Ishikawa (cell line): ENCODE measurements at regions not wholly inside any gene's neighbourhood (a gene's known extent, or its start where the extent isn't known, plus 50 kb on each side); places are given as distances from the start of the nearest gene placed in this dataset.

Experiments used
- CEBPB ChIP-seq: IDR thresholded peaks from 2 replicates; pipeline ENCODE4 v1.6.1; 2012
- CREB1 ChIP-seq: IDR thresholded peaks from 2 replicates; pipeline ENCODE4 v1.6.1; 2012; ENCODE audit warnings: low read depth
- EGR1 ChIP-seq: IDR thresholded peaks from 2 replicates; pipeline ENCODE4 v1.6.1; 2012
- EP300 ChIP-seq: IDR thresholded peaks from 2 replicates; pipeline ENCODE4 v1.6.1; 2012; ENCODE audit warnings: borderline replicate concordance
- FOXM1 ChIP-seq: IDR thresholded peaks from 2 replicates; pipeline ENCODE4 v1.6.1; 2012; ENCODE audit warnings: low read depth, borderline replicate concordance
- NFIC ChIP-seq: IDR thresholded peaks from 2 replicates; pipeline ENCODE4 v1.6.1; 2012
- RAD21 ChIP-seq: IDR thresholded peaks from 2 replicates; pipeline ENCODE4 v1.6.1; 2012; ENCODE audit warnings: low read depth
- TAF1 ChIP-seq: IDR thresholded peaks from 2 replicates; pipeline ENCODE4 v1.6.1; 2012; ENCODE audit warnings: low read depth, mild to moderate bottlenecking
- TCF12 ChIP-seq: IDR thresholded peaks from 2 replicates; pipeline ENCODE4 v1.6.1; 2012; ENCODE audit warnings: low read depth
- TEAD4 ChIP-seq: IDR thresholded peaks from 2 replicates; pipeline ENCODE4 v1.6.1; 2012
- YY1 ChIP-seq: IDR thresholded peaks from 2 replicates; pipeline ENCODE4 v1.6.1; 2012; ENCODE audit warnings: low read depth
- ZBTB7A ChIP-seq: IDR thresholded peaks from 2 replicates; pipeline ENCODE4 v1.6.1; 2012; ENCODE audit warnings: low read depth
- TF ChIP-seq, protein P1 (sequence below): IDR thresholded peaks from 2 replicates; pipeline ENCODE4 v1.6.1; 2012
- TF ChIP-seq, protein P2 (sequence below): IDR thresholded peaks from 2 replicates; pipeline ENCODE4 v1.6.1; 2012; ENCODE audit warnings: low read depth, mild to moderate bottlenecking
- TF ChIP-seq, protein P3 (sequence below): IDR thresholded peaks from 2 replicates; pipeline ENCODE4 v1.6.1; 2012

DNA sequence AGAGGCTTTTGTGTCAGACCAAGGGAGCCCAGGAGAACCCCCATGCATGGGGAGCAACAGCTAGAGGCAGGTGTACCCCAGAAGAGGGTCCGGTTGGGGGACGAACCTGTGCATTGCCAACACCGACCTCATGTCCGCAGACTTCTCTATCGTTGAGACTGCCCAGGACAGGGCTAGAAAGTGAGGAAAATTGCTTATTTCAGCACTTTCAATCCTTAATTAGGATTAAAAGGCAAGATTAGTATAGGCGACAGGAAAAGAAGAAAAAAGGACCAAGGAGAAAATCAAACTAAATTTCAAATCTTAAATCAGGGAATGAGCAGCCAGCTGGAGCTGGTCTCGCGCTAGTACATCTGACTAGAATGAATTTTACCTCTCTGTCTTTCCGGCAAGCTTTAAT is 438.9 kb upstream of the SOX11 start:
- TF ChIP-seq RAD21 (no peak), EP300 (no peak), YY1 (no peak), EGR1 (no peak), NFIC (no peak), ZBTB7A (no peak), TCF12 (no peak), FOXM1 (no peak), TEAD4 (no peak)
- TF ChIP-seq, protein P1, sequence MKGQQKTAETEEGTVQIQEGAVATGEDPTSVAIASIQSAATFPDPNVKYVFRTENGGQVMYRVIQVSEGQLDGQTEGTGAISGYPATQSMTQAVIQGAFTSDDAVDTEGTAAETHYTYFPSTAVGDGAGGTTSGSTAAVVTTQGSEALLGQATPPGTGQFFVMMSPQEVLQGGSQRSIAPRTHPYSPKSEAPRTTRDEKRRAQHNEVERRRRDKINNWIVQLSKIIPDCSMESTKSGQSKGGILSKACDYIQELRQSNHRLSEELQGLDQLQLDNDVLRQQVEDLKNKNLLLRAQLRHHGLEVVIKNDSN, result no peak
- TF ChIP-seq, protein P2, sequence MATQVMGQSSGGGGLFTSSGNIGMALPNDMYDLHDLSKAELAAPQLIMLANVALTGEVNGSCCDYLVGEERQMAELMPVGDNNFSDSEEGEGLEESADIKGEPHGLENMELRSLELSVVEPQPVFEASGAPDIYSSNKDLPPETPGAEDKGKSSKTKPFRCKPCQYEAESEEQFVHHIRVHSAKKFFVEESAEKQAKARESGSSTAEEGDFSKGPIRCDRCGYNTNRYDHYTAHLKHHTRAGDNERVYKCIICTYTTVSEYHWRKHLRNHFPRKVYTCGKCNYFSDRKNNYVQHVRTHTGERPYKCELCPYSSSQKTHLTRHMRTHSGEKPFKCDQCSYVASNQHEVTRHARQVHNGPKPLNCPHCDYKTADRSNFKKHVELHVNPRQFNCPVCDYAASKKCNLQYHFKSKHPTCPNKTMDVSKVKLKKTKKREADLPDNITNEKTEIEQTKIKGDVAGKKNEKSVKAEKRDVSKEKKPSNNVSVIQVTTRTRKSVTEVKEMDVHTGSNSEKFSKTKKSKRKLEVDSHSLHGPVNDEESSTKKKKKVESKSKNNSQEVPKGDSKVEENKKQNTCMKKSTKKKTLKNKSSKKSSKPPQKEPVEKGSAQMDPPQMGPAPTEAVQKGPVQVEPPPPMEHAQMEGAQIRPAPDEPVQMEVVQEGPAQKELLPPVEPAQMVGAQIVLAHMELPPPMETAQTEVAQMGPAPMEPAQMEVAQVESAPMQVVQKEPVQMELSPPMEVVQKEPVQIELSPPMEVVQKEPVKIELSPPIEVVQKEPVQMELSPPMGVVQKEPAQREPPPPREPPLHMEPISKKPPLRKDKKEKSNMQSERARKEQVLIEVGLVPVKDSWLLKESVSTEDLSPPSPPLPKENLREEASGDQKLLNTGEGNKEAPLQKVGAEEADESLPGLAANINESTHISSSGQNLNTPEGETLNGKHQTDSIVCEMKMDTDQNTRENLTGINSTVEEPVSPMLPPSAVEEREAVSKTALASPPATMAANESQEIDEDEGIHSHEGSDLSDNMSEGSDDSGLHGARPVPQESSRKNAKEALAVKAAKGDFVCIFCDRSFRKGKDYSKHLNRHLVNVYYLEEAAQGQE, result no peak
- TF ChIP-seq, protein P3, sequence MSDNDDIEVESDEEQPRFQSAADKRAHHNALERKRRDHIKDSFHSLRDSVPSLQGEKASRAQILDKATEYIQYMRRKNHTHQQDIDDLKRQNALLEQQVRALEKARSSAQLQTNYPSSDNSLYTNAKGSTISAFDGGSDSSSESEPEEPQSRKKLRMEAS, result no peak

DNA sequence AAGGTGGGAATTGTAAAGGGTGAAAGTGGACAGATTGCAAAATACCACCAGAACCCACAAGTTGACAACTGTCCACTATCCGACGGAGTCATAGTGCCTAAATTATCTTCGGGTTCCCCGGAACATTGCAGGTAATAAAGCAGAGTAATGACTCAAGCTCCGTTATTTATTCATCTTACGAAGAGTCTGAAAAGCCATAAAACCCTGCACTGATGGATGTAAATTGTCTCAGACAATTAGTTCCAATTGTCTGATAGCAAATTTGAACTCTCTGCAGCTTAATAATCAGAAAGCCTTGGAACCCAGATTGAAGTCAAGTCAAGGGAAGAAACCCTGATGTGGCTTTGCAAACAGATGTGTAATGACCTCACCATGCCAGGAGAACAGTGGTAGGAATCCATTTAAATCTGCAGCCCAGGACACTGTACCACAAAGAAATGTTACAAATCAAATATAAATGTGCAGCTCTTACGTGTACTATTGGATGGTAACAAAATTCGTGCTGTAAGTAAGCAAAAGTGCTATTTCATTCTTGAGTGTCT is 437.3 kb upstream of the SOX11 start:
- TF ChIP-seq TEAD4 (no peak), EP300 (no peak), CREB1 (no peak), ZBTB7A (no peak), TCF12 (no peak), TAF1 (no peak), EGR1 (no peak), NFIC (no peak), YY1 (no peak)
- TF ChIP-seq, protein P1, result no peak

DNA sequence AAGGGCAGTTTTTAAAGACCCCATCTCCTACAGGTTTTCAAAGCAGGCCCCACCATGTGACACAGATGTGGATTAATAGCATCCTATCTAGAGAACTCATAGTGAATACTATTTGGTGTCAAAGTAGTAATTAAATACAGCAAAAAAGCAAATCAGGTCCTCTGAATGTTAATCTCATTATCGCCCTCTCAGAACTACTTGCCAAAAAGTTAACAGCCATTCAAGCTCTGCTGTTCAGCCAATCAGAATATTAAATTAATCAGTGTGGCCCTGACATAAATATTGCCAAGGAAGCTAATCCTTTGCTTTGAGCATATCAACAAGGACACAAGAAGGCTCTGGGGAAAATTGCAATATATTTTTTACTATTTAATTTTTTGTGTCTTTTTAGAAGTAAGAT is 428.9 kb upstream of the SOX11 start:
- TF ChIP-seq NFIC (no peak), RAD21 (no peak), EP300 (no peak), ZBTB7A (no peak), FOXM1 (no peak), TEAD4 (no peak), TAF1 (no peak)
- TF ChIP-seq, protein P2, result no peak

DNA sequence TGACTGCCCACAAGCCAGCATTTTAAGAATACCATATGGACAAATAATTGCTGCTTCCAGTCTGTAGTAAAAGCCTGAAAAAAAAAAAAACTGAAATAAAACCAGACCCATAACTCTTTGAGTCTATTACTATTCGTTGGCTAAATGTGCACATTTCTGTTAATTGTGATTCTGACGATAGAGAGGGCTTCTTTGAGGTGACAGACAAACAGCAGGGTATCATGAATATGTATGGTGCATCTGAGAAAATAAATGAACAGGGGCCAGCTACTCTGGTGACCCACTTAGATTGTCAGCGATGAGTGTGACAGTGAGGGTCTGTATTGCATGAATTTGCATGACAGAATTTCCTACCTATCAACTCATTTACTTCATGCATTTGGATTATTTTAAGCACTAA is 427.8 kb upstream of the SOX11 start:
- TF ChIP-seq, protein P2, result no peak
- TF ChIP-seq RAD21, result no peak
- no peak for TF ChIP-seq TCF12
- no peak for TF ChIP-seq CEBPB
- TF ChIP-seq, protein P1, result no peak
- TF ChIP-seq EP300, result no peak
- TF ChIP-seq FOXM1, result no peak
- TF ChIP-seq ZBTB7A, result no peak
- TF ChIP-seq NFIC, result no peak
- no peak for TF ChIP-seq TAF1
- TF ChIP-seq EGR1, result no peak
- TF ChIP-seq, protein P3, result no peak
- no peak for TF ChIP-seq YY1
- TF ChIP-seq TEAD4, result no peak
- no peak for TF ChIP-seq CREB1
